HL-60/S4 treated with retinoic acid at 250 ng/mL for 4 days and 3 days (cell line): ENCODE measurements at regions not wholly inside any gene's neighbourhood (a gene's known extent, or its start where the extent isn't known, plus 50 kb on each side); places are given as distances from the start of the nearest gene placed in this dataset.

ENCODE experiments used
- in situ Hi-C: fragments of 300-500 bp; cut with MboI; formaldehyde crosslinking; loops from 2 replicates; pipeline ENCODE4 v1.7.0; 2022; ENCODE audit warnings: low sequenced_read_pairs

DNA sequence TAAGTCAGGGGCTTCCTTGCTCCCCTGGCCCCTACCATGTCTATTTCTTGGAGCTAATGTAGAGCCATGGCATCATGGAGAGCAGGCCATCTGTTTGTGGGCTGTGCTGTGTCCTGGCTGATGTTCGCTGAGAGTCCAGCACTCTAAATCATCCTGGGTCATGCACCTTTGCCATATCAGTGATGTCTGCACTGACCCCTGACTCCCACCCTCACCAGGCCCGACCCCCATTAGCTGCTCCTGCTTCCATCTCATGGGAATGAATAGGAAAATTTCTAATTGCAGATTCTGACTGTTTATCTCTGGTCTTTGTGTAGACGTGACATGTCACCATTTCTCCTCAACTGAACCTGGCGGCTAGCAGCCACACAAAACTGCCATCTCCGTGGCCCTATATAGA, 236.9 kb downstream of the NSG2 start:
- in situ Hi-C loops, result no loop called here

- in situ Hi-C loops, result no loop called here
Measured at GRCh38 chr5:174283211-174284005, 237.9 kb downstream of the NSG2 start.

- in situ Hi-C loops, result no loop called here
Measured at GRCh38 chr5:174284873-174285272, 239.4 kb downstream of the NSG2 start.

GRCh38 chr5:174287761-174288160, 242.3 kb downstream of the NSG2 start:
- in situ Hi-C loops, result no loop called here

- in situ Hi-C loops, result no loop called here
Measured at GRCh38 chr5:174288439-174288838, 242.9 kb downstream of the NSG2 start.

DNA sequence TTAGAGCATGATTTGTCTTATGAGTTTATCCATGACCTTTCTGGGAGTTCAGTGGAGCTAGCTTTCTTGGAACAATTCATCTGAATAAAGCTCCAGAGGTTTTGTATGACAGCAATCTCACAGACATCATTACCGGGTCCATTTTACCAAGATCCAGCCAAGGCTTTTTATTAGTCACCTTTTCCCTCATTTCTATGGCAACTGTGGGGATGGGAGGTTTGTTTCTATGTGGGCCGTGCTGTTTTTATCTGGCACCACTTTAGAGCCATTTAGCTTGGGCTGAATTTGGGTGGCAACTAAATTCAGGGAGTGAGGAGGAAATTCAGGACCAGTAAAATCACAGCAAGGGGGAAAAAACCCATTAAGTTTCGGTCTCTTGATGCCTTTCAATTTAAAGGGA, 245.7 kb downstream of the NSG2 start:
- in situ Hi-C loops, result no loop called here

DNA sequence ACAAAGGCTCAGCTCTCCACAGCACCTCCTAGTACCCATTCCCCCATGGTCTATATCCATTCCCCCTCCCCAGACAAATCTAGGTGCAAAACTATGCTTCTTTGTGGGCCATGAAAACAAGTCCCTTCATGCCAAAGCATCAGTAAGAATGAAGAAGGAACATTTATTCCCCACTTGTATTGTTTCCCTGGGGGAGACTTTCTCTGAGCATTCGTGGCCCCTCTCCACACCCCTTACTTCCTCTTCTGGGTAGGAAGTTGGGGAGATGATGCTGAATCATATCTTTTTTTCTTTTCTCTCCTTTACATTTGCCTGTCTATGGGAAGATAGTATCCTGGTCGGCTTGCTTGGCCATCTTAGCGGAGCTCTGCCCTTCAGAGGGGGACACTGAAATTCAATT, 246.8 kb downstream of the NSG2 start:
- in situ Hi-C loops, result no loop called here

DNA sequence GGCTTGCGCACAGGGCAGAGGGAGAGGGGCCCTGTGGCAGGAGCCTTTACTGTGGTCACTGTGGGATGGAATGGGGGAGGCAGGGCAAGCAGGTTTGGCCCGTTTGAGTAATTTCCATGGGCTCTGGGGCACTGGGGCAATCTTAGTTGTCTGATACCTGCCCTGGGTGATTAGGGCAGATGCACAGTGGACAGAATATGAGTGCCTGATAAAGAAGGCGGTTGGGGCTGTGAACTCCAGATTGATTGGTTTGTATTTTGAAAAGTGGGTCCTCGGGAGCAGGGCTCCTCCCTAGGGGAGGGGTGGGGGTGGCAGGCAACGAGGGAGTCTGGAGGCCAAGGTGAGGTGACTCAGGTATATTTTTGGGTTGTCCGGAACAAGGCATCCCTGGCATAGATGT, 247.5 kb downstream of the NSG2 start:
- in situ Hi-C loops, result no loop called here

DNA sequence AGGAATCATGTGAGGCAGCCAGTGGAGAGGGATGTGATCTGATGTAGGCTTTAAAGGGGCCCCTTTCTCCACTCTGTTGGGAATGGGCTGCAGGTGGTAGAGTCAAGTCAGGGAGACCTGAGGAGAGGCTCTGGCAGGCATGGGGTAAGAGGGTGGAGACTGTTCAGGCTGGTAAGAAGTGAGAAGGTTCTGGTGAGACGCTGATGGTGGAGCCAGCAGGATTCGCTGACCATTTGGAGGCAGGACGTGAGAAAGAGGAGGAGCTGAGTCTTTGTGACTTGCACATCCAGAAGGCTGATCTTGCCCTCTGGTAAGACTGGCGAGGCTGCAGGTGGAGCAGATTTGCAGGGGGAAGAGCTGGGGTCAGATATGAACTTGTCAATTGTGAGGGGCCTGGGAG, 248.0 kb downstream of the NSG2 start:
- in situ Hi-C loops, result no loop called here

- in situ Hi-C loops, result no loop called here
Measured at GRCh38 chr5:174294891-174295620, 249.6 kb downstream of the NSG2 start.

GRCh38 chr5:174295702-174296436, 250.4 kb downstream of the NSG2 start:
- in situ Hi-C loops, result no loop called here

GRCh38 chr5:174300118-174300940, 254.8 kb downstream of the NSG2 start:
- in situ Hi-C loops, result loop anchor here (25.0 kb wide), 2 partner anchors 263 to 688 kb away; partner anchors contain the start of genes BOD1 and NSG2

DNA sequence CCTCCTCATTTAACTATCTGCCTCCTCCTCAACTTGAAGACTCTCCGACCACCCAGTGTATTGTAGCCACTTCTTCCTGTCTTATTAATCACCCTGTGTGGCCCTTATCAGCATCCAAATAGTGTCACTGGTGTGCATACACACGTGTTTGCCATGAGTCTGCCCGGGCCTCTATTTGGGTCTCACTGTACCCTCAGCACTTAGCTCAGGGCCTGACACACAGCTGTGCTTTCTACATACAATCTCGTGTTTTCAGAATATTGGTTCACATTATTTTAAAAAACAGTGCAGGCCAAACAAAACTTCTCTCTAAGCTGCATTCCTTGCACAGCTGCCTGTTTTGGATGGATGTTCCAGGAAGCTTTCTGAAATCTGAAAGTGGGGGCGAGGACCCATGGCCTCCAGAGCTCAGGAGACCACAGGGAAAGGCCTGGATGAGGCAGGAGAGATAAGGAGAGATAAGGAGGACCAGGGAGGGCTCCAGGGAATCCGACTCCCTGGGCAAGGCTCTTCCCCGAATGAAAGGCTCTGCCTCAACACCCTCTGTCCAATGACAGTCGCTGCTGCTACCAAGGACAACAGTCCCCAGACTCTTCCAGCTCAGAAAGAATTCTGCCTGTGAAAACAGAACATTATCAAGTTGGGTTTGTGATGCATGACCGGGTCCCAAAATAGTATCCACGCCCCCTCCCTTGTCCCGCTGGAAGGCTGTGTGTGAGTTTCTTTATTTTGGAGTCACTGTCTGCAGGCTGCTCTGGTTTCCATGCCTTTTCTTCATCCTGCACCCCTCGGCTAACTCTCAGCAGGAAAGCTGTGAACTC, 255.6 kb downstream of the NSG2 start:
- in situ Hi-C loops, result loop anchor here (25.0 kb wide), 2 partner anchors 264 to 689 kb away; partner anchors contain the start of genes BOD1 and NSG2

- in situ Hi-C loops, result loop anchor here (25.0 kb wide), 2 partner anchors 265 to 690 kb away; partner anchors contain the start of genes BOD1 and NSG2
Measured at GRCh38 chr5:174301848-174302625, 256.5 kb downstream of the NSG2 start.

DNA sequence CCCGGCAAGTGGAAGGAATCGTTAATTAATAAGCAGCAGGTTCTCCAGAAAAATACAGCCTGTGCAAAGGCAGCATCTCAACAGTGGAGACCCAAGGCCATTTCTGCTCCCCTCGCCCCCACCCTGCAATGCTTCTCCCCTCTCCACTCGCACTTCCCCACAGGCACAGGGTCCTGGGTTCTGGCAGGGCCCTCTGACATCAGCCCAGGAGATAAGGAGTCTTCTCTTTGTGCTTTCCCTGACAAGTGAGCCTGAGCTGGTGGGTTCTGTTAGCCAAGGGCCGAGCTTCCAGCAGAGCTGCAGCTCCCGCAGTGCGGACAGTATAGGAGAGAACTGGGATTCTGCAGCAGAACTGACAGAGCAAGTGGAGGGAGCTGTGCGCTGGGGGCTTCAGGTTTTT, 257.5 kb downstream of the NSG2 start:
- in situ Hi-C loops, result loop anchor here (25.0 kb wide), 2 partner anchors 266 to 691 kb away; partner anchors contain the start of genes BOD1 and NSG2

DNA sequence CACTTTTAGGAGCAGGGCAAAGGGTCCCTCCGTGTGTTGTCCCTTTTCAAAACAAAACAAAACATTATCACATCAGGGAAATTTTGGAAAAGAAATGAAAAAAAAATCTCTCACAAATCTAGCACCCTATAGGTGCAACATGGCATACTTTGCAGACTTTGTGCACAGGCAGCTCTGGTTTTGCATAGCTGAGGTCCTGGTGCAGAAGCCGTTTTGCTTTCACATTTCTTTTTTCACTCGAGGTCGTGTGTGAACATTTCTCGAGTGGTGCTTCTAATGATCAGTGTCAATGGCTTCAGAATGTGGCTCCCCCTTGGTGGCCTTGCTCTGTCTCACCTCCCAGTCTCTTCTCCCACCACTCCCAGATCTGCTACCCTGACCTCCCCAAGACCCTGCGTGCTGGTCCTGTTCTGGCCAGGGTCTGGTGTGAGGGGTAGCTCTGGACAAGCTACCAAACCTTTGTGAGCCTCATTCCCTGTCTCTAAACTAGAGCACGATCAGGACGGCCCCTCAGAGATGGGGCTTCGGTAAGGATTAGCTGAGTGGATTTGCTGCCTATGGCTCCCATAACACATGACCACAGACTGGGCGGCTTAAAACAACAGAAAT, 258.0 kb downstream of the NSG2 start:
- in situ Hi-C loops, result loop anchor here (25.0 kb wide), 2 partner anchors 266 to 691 kb away; partner anchors contain the start of genes BOD1 and NSG2

GRCh38 chr5:174305241-174305681, 259.8 kb downstream of the NSG2 start:
- in situ Hi-C loops, result loop anchor here (25.0 kb wide), 2 partner anchors 268 to 693 kb away; partner anchors contain the start of genes BOD1 and NSG2
